HFFc6 (cell line): ENCODE measurements at regions not wholly inside any gene's neighbourhood (a gene's known extent, or its start where the extent isn't known, plus 50 kb on each side); places are given as distances from the start of the nearest gene placed in this dataset.

Experiments
- DNase-seq: peaks from one replicate; pipeline ENCODE4 v3.0.0-alpha.2; 2018
- H3K27ac Mint-ChIP-seq: 2 replicates; pipeline ENCODE4 v1.8.0; 2020; ENCODE audit warnings: mild to moderate bottlenecking, mixed read lengths
- H3K27me3 Mint-ChIP-seq: 2 replicates; pipeline ENCODE4 v1.8.0; 2021; ENCODE audit warnings: mild to moderate bottlenecking, moderate library complexity, mixed read lengths; ENCODE audit not compliant: insufficient read depth
- H3K36me3 Mint-ChIP-seq: 2 replicates; pipeline ENCODE4 v1.8.0; 2021; ENCODE audit warnings: low read depth, mixed read lengths
- H3K4me1 Mint-ChIP-seq: 2 replicates; pipeline ENCODE4 v1.8.0; 2020; ENCODE audit warnings: low read depth, mixed read lengths
- H3K4me3 Mint-ChIP-seq: 2 replicates; pipeline ENCODE4 v1.8.0; 2020; ENCODE audit warnings: mild to moderate bottlenecking, moderate library complexity, mixed read lengths
- H3K9me3 Mint-ChIP-seq: 2 replicates; pipeline ENCODE4 v1.8.0; 2020; ENCODE audit warnings: mild to moderate bottlenecking, mixed read lengths
- CTCF ChIP-seq: fragments of 200-600 bp; sonication (generic); IDR thresholded peaks from 2 replicates; pipeline ENCODE4 v1.5.0; 2021; ENCODE audit warnings: antibody characterized with exemption, mild to moderate bottlenecking

DNA sequence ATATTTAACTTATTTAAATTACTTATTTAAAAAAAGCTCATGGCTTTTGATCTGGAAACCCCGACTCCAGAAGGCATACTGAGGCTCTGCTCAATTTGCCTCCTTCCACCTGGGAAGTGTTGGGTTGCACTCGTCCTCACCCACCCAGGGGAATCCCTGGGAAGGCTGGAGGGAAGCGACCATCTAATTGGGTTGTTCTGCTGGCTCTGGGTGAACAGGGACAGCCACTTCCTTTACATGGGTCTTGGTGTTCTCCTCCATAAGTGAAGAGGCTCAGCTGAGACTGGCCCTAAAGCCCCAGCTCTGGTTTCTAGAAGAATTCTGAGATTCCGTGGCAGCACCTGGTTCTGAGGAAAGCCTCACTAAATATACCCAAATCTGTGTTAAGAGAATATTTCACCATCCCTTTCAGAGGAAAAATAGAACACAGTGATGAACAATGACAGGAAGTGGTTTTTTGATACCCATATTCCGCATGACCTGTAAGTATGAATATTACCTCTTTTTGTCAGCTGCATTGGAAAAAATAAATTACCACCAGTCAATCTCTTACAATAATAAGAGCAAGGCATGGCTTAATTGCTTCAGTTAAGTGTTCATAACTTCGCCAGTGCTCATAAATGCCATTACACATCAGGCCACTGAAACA, 131.1 kb upstream of the SHH start:
- no peak overlapping the region for H3K4me3 Mint-ChIP-seq
- no peak for TF ChIP-seq CTCF
- H3K9me3 Mint-ChIP-seq: peaks cover 53% of the 10 kb centered on the region
- DNase-seq: no peak
- H3K27me3 Mint-ChIP-seq: peaks cover 4% of the 10 kb centered on the region; the same call in 1 of the 2 replicates
- no peak overlapping the region for H3K27ac Mint-ChIP-seq
- H3K4me1 Mint-ChIP-seq: no peaks in the 10 kb centered on the region
- H3K36me3 Mint-ChIP-seq: peaks cover 9% of the 10 kb centered on the region

DNA sequence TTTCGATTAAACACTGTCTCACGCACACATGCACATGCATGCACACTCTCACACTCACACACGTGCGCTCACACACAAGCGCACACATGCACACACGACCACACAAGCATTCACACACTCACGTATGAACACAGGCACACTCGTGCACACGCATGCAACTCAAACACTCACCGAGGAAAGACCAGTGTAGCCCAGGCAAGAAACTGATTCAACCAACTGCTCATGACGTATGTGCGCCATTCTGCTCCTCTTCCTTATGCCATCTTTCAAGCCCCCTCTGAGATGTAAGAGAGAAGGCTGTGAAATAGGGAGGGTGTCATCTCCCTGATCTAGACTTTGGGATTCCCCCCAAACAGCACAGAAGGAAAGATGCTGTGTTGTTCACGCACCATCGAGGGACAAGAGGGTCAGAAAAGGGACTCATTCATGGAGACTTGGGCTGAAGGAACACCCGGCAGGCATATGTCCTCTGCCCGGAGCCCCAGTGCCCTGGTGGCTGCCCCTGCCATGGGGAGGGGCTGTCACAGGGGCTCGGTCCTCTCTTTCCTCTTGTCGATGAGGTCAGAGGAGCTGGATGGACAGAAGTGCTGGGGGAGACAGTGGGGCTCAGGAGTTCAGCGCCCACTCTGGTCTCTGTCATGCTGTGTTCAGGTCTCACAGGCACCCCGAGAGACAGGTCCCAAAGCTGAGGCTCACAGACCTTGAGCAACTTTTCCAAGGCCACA, 130.1 kb upstream of the SHH start:
- Mint-ChIP-seq H3K36me3 (peaks cover 9% of the 10 kb centered on the region), H3K4me3 (no peak overlapping the region), H3K4me1 (no peaks in the 10 kb centered on the region), H3K9me3 (peaks cover 57% of the 10 kb centered on the region), H3K27me3 (peaks cover 4% of the 10 kb centered on the region; the same call in 1 of the 2 replicates), H3K27ac (no peak overlapping the region)
- no peak for TF ChIP-seq CTCF
- DNase-seq: no peak

DNA sequence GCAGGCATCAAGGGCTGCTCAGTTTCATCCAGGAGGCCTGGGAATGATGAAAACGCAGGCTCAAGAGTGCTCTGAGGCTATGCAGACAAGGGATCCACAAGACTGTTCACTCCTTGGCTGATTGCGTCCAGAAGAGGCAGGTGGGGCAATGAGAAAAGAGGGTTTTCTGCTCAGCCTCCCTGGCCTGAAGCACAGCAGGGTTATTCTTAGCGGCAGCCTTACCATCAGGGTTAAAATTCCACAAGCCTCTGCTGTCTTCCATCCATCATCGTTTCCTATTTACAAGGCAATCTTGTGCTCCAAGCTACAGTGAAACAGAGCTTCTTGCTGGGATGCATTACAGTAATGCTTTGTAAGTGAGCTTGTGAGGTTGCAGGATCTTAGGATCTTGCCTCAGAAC, 129.4 kb upstream of the SHH start:
- no peak overlapping the region for H3K27ac Mint-ChIP-seq
- TF ChIP-seq CTCF: no peak
- no peaks in the 10 kb centered on the region for H3K4me1 Mint-ChIP-seq
- no peak for DNase-seq
- peaks cover 4% of the 10 kb centered on the region; the same call in 1 of the 2 replicates for H3K27me3 Mint-ChIP-seq
- peaks cover 8% of the 10 kb centered on the region for H3K36me3 Mint-ChIP-seq
- peaks cover 56% of the 10 kb centered on the region for H3K9me3 Mint-ChIP-seq
- H3K4me3 Mint-ChIP-seq: no peak overlapping the region

DNA sequence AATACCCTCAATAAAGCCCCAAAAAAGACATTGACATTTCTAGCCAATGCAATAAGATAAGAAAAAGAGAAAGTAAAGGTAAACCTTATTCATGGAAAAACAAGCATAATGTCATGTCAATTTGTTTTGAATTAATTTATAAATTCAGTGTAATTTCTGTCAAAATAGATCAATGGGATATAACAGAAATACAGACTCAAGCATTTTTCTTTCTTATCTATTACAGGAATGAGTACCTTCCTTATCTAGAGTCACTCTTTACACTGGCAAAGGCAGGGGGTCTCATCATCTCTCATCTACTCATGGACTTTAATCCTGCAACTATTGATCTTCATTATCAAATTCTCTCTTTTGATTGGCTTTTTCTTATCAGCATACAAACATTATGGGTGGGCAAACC, 127.1 kb upstream of the SHH start:
- DNase-seq: no peak
- TF ChIP-seq CTCF: no peak
- Mint-ChIP-seq H3K9me3 (peaks cover 47% of the 10 kb centered on the region), H3K27ac (no peak overlapping the region), H3K4me3 (no peak overlapping the region), H3K36me3 (peaks cover 9% of the 10 kb centered on the region), H3K27me3 (peaks cover 4% of the 10 kb centered on the region; the same call in 1 of the 2 replicates), H3K4me1 (no peaks in the 10 kb centered on the region)

GRCh38 chr7:155938129-155938528, 125.9 kb upstream of the SHH start:
- H3K27ac Mint-ChIP-seq: no peak overlapping the region
- peaks cover 14% of the 10 kb centered on the region for H3K36me3 Mint-ChIP-seq
- H3K27me3 Mint-ChIP-seq: peaks cover 4% of the 10 kb centered on the region; the same call in 1 of the 2 replicates
- peaks cover 50% of the 10 kb centered on the region for H3K9me3 Mint-ChIP-seq
- no peak for DNase-seq
- no peak overlapping the region for H3K4me3 Mint-ChIP-seq
- no peaks in the 10 kb centered on the region for H3K4me1 Mint-ChIP-seq
- no peak for TF ChIP-seq CTCF
